SU-DHL-6 (cell line): ENCODE measurements at regions not wholly inside any gene's neighbourhood (a gene's known extent, or its start where the extent isn't known, plus 50 kb on each side); places are given as distances from the start of the nearest gene placed in this dataset.

Experiments
- EZH2phosphoT487 ChIP-seq: fragments of 200-600 bp; sonication (generic), shearing (Covaris generic); conservative IDR thresholded peaks from 2 replicates; pipeline ENCODE4 v1.6.1; 2018; ENCODE audit warnings: mild to moderate bottlenecking, antibody characterized with exemption, low read length, moderate library complexity, mixed read lengths
- TF ChIP-seq, protein P1 (sequence below): fragments of 200-600 bp; sonication (generic); IDR thresholded peaks from one replicate; pipeline ENCODE4 v1.5.1; 2017; ENCODE audit warnings: antibody characterized with exemption, mild to moderate bottlenecking, low read length, moderate library complexity; ENCODE audit not compliant: insufficient read depth, poor library complexity, severe bottlenecking

DNA sequence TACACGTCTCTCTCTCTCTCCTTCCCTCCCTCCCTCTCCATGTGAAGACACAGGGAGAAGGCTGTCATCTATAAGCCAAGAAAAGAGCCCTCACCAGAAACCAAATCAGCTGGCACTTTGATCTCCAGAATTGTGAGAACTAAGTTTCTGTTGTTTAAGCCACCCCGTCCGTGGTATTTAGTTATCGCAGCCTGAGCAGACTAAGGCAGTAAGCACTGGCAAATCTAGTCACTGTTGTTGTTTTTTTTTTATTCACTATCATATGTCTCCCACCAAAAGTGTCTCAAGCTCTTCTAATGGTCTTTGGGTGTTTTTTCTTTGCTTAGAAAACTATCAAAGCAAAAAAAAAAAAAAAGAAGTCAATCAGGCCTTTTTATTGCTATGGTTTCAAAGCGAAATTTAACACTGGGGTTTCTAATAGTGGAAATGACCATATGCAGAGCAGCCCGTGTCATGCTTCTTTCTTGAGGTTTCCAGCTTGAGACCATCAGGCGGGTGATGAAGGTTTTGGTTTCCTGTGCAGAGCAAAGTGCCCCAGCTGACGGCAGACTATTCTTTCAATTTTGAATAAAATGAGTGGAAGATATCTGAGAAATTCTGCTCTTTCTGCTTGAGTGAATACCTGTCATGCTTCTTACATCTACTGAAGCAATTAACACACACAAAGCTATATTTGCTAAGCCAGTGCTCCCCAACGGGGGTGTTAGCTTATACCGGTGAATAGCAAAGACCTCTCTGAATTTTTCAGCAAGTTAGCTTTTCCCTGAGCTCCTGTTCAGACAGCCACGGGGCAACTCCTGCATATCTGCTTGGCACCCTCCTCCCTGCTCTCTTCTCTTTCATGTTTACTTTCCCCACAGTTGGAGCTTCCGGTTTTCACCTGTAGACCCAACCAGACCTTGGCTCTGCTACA lies 394.1 kb upstream of the ATP5MC3 start:
- TF ChIP-seq, protein P1, sequence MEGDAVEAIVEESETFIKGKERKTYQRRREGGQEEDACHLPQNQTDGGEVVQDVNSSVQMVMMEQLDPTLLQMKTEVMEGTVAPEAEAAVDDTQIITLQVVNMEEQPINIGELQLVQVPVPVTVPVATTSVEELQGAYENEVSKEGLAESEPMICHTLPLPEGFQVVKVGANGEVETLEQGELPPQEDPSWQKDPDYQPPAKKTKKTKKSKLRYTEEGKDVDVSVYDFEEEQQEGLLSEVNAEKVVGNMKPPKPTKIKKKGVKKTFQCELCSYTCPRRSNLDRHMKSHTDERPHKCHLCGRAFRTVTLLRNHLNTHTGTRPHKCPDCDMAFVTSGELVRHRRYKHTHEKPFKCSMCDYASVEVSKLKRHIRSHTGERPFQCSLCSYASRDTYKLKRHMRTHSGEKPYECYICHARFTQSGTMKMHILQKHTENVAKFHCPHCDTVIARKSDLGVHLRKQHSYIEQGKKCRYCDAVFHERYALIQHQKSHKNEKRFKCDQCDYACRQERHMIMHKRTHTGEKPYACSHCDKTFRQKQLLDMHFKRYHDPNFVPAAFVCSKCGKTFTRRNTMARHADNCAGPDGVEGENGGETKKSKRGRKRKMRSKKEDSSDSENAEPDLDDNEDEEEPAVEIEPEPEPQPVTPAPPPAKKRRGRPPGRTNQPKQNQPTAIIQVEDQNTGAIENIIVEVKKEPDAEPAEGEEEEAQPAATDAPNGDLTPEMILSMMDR, result no peak
- TF ChIP-seq EZH2phosphoT487, result no peak
